ENCODE measurements at regions not wholly inside any gene's neighbourhood (a gene's known extent, or its start where the extent isn't known, plus 50 kb on each side); places are given as distances from the start of the nearest gene placed in this dataset.

GRCh38 chr12:83461336-83461935 lies 774.7 kb downstream of the TMTC2 start:
- Histone ChIP-seq H3K36me3 (replicated peaks in 1 of 2; ENCODE audit: control insufficient read depth in 1 of 2, insufficient read depth in 2 of 2, low read length in 2 of 2) (no peaks in the 10 kb centered on the region), H3K4me2 (replicated peaks; ENCODE audit: extremely low read depth, low read length, poor library complexity, severe bottlenecking) (no peak overlapping the region), H3K4me3 (replicated peaks in 1 of 3; ENCODE audit: low read depth in 2 of 3, low read length in 3 of 3) (no peak overlapping the region), H3K27me3 (ENCODE audit: control insufficient read depth in 2 of 2, insufficient read depth in 2 of 2, low read length in 2 of 2) (no peaks in the 10 kb centered on the region), H3K4me1 (ENCODE audit: control insufficient read depth in 1 of 2, insufficient read depth in 2 of 2, low read length in 2 of 2) (no peaks in the 10 kb centered on the region), H2AFZ (ENCODE audit: insufficient read depth, low read depth, low read length, poor library complexity, severe bottlenecking) (no peak overlapping the region), H3K9me3 (replicated peaks in 1 of 2; ENCODE audit: control insufficient read depth in 1 of 2, insufficient read depth in 1 of 2, low read length in 2 of 2) (no peaks in the 10 kb centered on the region), H3K79me2 (ENCODE audit: insufficient read depth, low read length) (no peaks in the 10 kb centered on the region), H4K20me1 (ENCODE audit: insufficient read depth, low read length) (no peaks in the 10 kb centered on the region), H3K27ac (ENCODE audit: low read depth in 1 of 2, low read length in 2 of 2) (no peak overlapping the region), H3K9ac (ENCODE audit: insufficient read depth, low read length, poor library complexity, severe bottlenecking) (no peak overlapping the region)
- no peaks in the 10 kb centered on the region for H3K9me3 Mint-ChIP-seq
- H3K4me1 Mint-ChIP-seq = no peaks in the 10 kb centered on the region
- H3K27ac Mint-ChIP-seq = no peak overlapping the region
- no peaks in the 10 kb centered on the region for H3K36me3 Mint-ChIP-seq
- intact Hi-C loops (cut with micrococcal nuclease) = no loop called here
- no peak for DNase-seq
- H3K4me3 Mint-ChIP-seq = no peak overlapping the region
- TF ChIP-seq, protein P1, sequence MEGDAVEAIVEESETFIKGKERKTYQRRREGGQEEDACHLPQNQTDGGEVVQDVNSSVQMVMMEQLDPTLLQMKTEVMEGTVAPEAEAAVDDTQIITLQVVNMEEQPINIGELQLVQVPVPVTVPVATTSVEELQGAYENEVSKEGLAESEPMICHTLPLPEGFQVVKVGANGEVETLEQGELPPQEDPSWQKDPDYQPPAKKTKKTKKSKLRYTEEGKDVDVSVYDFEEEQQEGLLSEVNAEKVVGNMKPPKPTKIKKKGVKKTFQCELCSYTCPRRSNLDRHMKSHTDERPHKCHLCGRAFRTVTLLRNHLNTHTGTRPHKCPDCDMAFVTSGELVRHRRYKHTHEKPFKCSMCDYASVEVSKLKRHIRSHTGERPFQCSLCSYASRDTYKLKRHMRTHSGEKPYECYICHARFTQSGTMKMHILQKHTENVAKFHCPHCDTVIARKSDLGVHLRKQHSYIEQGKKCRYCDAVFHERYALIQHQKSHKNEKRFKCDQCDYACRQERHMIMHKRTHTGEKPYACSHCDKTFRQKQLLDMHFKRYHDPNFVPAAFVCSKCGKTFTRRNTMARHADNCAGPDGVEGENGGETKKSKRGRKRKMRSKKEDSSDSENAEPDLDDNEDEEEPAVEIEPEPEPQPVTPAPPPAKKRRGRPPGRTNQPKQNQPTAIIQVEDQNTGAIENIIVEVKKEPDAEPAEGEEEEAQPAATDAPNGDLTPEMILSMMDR (IDR thresholded peaks at IDR 0.05) = no peak
- no CpG with 5 or more reads among the region's 3 CpGs for WGBS (ENCODE audit: insufficient coverage)
- no peaks in the 10 kb centered on the region for H3K27me3 Mint-ChIP-seq (ENCODE audit: low read depth in 3 of 3)

DNA sequence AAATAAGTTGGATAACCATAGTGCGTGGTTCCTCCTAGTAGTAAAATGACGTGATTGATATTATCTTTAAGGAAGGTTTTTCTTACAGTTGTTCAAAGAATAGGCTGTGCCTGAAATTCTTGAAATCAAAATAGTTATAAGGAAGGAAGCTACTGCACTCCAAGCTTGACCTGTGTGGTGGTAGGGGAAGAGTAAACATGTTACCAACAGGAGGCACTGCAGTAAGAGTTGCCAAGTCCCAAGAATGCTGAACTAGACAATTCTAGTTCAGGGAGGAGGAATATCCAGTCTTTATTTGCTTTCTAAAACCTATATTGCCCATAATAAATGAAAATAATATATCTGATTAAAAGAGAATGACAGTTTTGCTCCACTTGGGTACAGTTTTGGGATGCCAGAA lies 764.5 kb downstream of the TMTC2 start:
- Mint-ChIP-seq H3K27ac (no peak overlapping the region), H3K9me3 (peaks cover 0 to 1% (median 0%) of the 10 kb centered on the region in 7 donors), H3K4me3 (no peak overlapping the region), H3K36me3 (no peaks in the 10 kb centered on the region), H3K27me3 (ENCODE audit: low read depth in 3 of 3) (peaks cover 0 to 1% (median 0%) of the 10 kb centered on the region in 3 donors), H3K4me1 (no peaks in the 10 kb centered on the region)
- Histone ChIP-seq H3K79me2 (ENCODE audit: insufficient read depth, low read length) (no peaks in the 10 kb centered on the region), H2AFZ (ENCODE audit: insufficient read depth, low read depth, low read length, poor library complexity, severe bottlenecking) (no peak overlapping the region), H3K4me1 (ENCODE audit: control insufficient read depth in 1 of 2, insufficient read depth in 2 of 2, low read length in 2 of 2) (no peaks in the 10 kb centered on the region), H4K20me1 (ENCODE audit: insufficient read depth, low read length) (no peaks in the 10 kb centered on the region), H3K27me3 (ENCODE audit: control insufficient read depth in 2 of 2, insufficient read depth in 2 of 2, low read length in 2 of 2) (no peaks in the 10 kb centered on the region), H3K27ac (ENCODE audit: low read depth in 1 of 2, low read length in 2 of 2) (no peak overlapping the region), H3K36me3 (replicated peaks in 1 of 2; ENCODE audit: control insufficient read depth in 1 of 2, insufficient read depth in 2 of 2, low read length in 2 of 2) (no peaks in the 10 kb centered on the region), H3K9ac (ENCODE audit: insufficient read depth, low read length, poor library complexity, severe bottlenecking) (no peak overlapping the region), H3K4me2 (replicated peaks; ENCODE audit: extremely low read depth, low read length, poor library complexity, severe bottlenecking) (no peak overlapping the region), H3K9me3 (replicated peaks in 1 of 2; ENCODE audit: control insufficient read depth in 1 of 2, insufficient read depth in 1 of 2, low read length in 2 of 2) (peaks cover 0 to 7% of the 10 kb centered on the region in 2 donors), H3K4me3 (replicated peaks in 1 of 3; ENCODE audit: low read depth in 2 of 3, low read length in 3 of 3) (no peak overlapping the region)
- intact Hi-C loops (cut with micrococcal nuclease) = no loop called here
- no peak for DNase-seq
- TF ChIP-seq, protein P1 (IDR thresholded peaks at IDR 0.05) = no peak
- WGBS (ENCODE audit: insufficient coverage) = 64% methylated on average over 2 of the region's 2 CpGs

Data from CD14-positive monocyte (primary cell).